Right lobe of liver (tissue), 6 donors: ENCODE measurements at regions not wholly inside any gene's neighbourhood (a gene's known extent, or its start where the extent isn't known, plus 50 kb on each side); places are given as distances from the start of the nearest gene placed in this dataset.
A peak's percentile ranks its signal among the peaks of the same experiment; 100 is the strongest.

Experiments
- ATAC-seq, 4 donors: fragments of 200-7000 bp; cut with Tn5 transposase; one replicate each; pipeline ENCODE4 v1.9.1; 2020; ENCODE audit warnings: mild to moderate bottlenecking in 4 of 4, moderate library complexity in 4 of 4
- DNase-seq, 3 donors: peaks; one replicate each; pipeline ENCODE4 v3.0.0-alpha.2; 2020
- H3K27ac ChIP-seq, 3 donors: fragments of 200-600 bp; one replicate each; pipeline ENCODE4 v1.8.0; 2022
- H3K27me3 ChIP-seq, 2 donors: fragments of 200-600 bp; one replicate each; pipeline ENCODE4 v1.8.0; 2022
- H3K36me3 ChIP-seq, 4 donors: fragments of 200-600 bp; sonication (generic) in 1 of 4; one replicate each; pipeline versions ENCODE4 v1.5.1 to v1.8.0; 2017 to 2022; ENCODE audit warnings: control low read depth in 1 of 4
- H3K4me1 ChIP-seq, 4 donors: fragments of 200-600 bp; sonication (generic) in 1 of 4; one replicate each; pipeline versions ENCODE4 v1.5.1 to v1.8.0; 2017 to 2022; ENCODE audit warnings: control low read depth in 1 of 4
- H3K4me3 ChIP-seq, 3 donors: fragments of 200-600 bp; one replicate each; pipeline ENCODE4 v1.8.0; 2022
- H3K9me3 ChIP-seq, 4 donors: fragments of 200-600 bp; sonication (generic) in 1 of 4; one replicate each; pipeline versions ENCODE4 v1.5.1 to v1.8.0; 2017 to 2022; ENCODE audit warnings: control low read depth in 1 of 4
- POLR2A ChIP-seq: fragments of 450-650 bp; IDR thresholded peaks from one replicate; pipeline ENCODE4 v1.6.1; 2017; ENCODE audit warnings: antibody characterized with exemption, mild to moderate bottlenecking
- WGBS: methylation state at CpG from one replicate; pipeline ENCODE4 v1.1.6; 2018; ENCODE audit warnings: low coverage, low lambda C conversion rate; ENCODE audit not compliant: insufficient coverage; ENCODE audit errors: missing lambda C conversion rate; 5-methylcytosine and 5-hydroxymethylcytosine counted together
- intact Hi-C, 2 donors: fragments of 100-400 bp; cut with DNase I; formaldehyde crosslinking; loops; one replicate each; pipeline versions ENCODE4 v1.11.2 to v1.14.1; 2022
- TF ChIP-seq, protein P1 (sequence below), 4 donors: fragments of 200-600 bp in 3 of 4; fragments of 450-650 bp in 1 of 4; IDR thresholded peaks; one replicate each; pipeline versions ENCODE4 v1.5.1 to v1.8.0; 2016 to 2022; ENCODE audit warnings: antibody characterized with exemption in 4 of 4, mild to moderate bottlenecking in 2 of 4
- donor health status: DM: no; HTN: yes; CAD: no.
- donor health status: DM: no; HTN: no; CAD: no.
- donor health status: DM: no; HTN: no; CAD: no.
- donor health status: DM: no; HTN: yes; CAD: no.
- donor health status: DM: no; HTN: yes; CAD: no.

DNA sequence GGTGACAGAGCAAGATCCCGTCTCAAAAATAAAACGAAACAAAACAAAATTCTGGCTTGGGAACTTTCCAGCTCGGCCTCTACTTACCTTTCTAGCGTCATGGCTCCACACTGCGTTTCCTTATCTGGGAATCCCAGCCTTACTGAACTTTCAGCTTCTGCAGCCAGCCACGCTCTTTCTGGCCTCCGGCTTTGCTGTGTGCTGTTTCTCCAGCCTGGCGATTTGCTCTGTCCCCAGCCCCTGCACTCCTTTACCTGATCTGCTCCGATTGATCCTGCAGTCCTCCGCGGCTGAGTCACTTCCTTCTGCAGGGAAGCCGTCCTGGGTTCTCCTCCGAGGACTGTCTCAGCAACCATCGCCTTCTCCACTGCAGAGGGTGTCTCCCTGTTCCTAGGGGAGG, 71.0 kb upstream of the FAM171A1 start:
- TF ChIP-seq, protein P1, sequence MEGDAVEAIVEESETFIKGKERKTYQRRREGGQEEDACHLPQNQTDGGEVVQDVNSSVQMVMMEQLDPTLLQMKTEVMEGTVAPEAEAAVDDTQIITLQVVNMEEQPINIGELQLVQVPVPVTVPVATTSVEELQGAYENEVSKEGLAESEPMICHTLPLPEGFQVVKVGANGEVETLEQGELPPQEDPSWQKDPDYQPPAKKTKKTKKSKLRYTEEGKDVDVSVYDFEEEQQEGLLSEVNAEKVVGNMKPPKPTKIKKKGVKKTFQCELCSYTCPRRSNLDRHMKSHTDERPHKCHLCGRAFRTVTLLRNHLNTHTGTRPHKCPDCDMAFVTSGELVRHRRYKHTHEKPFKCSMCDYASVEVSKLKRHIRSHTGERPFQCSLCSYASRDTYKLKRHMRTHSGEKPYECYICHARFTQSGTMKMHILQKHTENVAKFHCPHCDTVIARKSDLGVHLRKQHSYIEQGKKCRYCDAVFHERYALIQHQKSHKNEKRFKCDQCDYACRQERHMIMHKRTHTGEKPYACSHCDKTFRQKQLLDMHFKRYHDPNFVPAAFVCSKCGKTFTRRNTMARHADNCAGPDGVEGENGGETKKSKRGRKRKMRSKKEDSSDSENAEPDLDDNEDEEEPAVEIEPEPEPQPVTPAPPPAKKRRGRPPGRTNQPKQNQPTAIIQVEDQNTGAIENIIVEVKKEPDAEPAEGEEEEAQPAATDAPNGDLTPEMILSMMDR (IDR thresholded peaks at IDR 0.05) = no peak
- no peak for TF ChIP-seq POLR2A
- ATAC-seq = no peak
- peaks cover 0 to 4% (median 0%) of the 10 kb centered on the region in 4 donors for H3K4me1 ChIP-seq
- no peak overlapping the region for H3K27ac ChIP-seq
- H3K27me3 ChIP-seq = no peaks in the 10 kb centered on the region
- H3K36me3 ChIP-seq = no peaks in the 10 kb centered on the region
- 63% methylated on average over 11 of the region's 14 CpGs for WGBS
- H3K4me3 ChIP-seq = no peak overlapping the region
- DNase-seq = no peak
- intact Hi-C loops = no loop called here
- no peaks in the 10 kb centered on the region for H3K9me3 ChIP-seq

DNA sequence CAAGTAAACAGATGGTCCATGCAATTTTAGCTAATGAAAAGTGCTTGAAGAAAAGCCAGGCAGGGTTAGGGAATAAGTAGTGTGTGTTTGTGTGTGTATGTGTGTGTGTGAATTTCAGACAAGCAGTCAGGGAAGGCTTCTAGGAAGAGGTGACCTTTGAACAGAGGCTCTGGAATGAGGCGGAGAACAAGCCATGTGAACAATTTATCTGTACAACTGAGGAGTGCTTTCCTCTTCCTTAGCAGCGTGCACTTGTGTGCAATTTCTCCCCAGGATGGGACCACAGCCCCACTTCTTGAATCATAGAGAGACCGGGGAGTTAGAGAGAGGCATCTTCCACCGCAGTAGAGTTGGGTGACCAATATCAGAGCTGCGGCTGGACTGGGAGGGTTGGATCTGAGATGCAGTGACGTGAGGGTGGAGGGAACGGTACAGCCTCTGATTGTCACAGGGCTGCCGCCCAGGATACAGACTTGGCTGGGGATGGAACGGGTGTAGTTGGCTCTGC, 69.2 kb upstream of the FAM171A1 start:
- Histone ChIP-seq H3K9me3 (no peaks in the 10 kb centered on the region), H3K4me3 (no peak overlapping the region), H3K36me3 (no peaks in the 10 kb centered on the region), H3K4me1 (peaks cover 0 to 4% (median 0%) of the 10 kb centered on the region in 4 donors), H3K27ac (peak overlapping the region in 1 of 3 donors; percentile 58), H3K27me3 (no peaks in the 10 kb centered on the region)
- ATAC-seq = peak in 2 of 4 donors; percentile 8 to 9
- intact Hi-C loops = no loop called here
- TF ChIP-seq POLR2A = no peak
- TF ChIP-seq, protein P1 (IDR thresholded peaks at IDR 0.05) = no peak
- WGBS = 36% methylated on average over 2 of the region's 9 CpGs
- DNase-seq = no peak

DNA sequence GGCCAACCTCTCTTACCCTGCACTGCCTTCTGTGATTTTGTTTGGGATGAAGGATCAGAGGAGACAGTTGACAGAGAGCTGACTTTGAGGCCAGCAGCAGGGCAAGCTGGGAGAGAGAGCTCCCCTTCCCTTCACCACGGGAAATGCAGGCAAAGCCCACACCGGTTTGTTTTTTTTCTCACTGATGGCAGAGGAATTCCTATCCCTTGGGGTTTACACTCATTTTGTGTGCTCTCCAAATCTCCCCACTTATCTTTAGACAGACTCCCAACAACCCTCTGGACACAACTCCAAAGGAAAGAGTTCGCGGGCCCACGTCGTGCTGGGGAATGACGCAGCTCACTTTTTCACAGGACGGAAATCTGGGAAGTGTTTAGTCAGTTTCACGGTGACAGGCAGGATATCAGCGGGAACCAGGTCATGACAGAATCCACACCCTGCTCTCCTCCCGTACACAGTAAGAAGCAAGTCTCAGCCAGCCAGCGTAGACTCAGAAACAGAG, 68.3 kb upstream of the FAM171A1 start:
- no peaks in the 10 kb centered on the region for H3K27me3 ChIP-seq
- ATAC-seq = peak; percentile 78 to 92 (median 85)
- peaks cover 0 to 4% (median 0%) of the 10 kb centered on the region in 4 donors for H3K4me1 ChIP-seq
- H3K27ac ChIP-seq = peak overlapping the region in 1 of 3 donors; percentile 58
- peak overlapping the region in 1 of 3 donors; percentile 1 for H3K4me3 ChIP-seq
- intact Hi-C loops = loop anchor here in 1 of 2 donors (10.0 kb wide), 1 partner anchor 285 kb away; no protein-coding TSS in a partner anchor
- no peaks in the 10 kb centered on the region for H3K36me3 ChIP-seq
- no peaks in the 10 kb centered on the region for H3K9me3 ChIP-seq
- DNase-seq = peak in 1 of 3 donors; percentile 55
- no peak for TF ChIP-seq POLR2A
- TF ChIP-seq, protein P1 (IDR thresholded peaks at IDR 0.05) = peak in 2 of 4 donors; percentile 15 to 27
- WGBS = 3% methylated on average over 12 of the region's 12 CpGs

DNA sequence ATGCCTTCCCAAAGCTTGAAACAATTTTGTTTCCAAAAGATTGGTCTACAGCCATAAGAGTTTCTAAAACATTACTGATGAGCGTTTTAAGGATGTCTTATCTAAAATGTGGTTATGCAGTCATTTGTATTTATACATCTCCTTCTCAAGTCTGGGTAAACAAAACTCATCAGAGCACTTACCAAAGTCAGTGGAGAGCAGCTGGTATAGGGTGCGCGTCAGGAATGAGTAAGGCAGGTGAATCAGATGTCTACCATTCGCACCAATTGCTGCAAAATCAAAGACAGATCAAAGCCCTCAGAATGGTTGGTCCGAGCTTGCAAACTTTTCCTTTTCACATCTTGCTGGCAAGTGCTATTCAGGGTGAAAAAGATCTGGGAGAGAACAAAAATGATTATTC, 65.6 kb upstream of the FAM171A1 start:
- H3K4me3 ChIP-seq = no peak overlapping the region
- no peak for TF ChIP-seq POLR2A
- TF ChIP-seq, protein P1 (IDR thresholded peaks at IDR 0.05) = no peak
- ATAC-seq (no peak), DNase-seq (no peak)
- H3K4me1 ChIP-seq = peaks cover 0 to 4% (median 0%) of the 10 kb centered on the region in 4 donors
- H3K9me3 ChIP-seq = no peaks in the 10 kb centered on the region
- no peak overlapping the region for H3K27ac ChIP-seq
- H3K27me3 ChIP-seq = no peaks in the 10 kb centered on the region
- intact Hi-C loops = loop anchor here in 1 of 2 donors (10.0 kb wide), 1 partner anchor 288 kb away; no protein-coding TSS in a partner anchor
- 58% methylated on average over 5 of the region's 5 CpGs for WGBS
- H3K36me3 ChIP-seq = no peaks in the 10 kb centered on the region
